GM18909 (cell line): ENCODE measurements at regions not wholly inside any gene's neighbourhood (a gene's known extent, or its start where the extent isn't known, plus 50 kb on each side); places are given as distances from the start of the nearest gene placed in this dataset.

ENCODE experiments used
- ATAC-seq: cut with Tn5 transposase; IDR thresholded peaks from one replicate; pipeline ENCODE4 v1.9.1; 2021; ENCODE audit warnings: mild to moderate bottlenecking; ENCODE audit not compliant: unreplicated experiment, poor library complexity

DNA sequence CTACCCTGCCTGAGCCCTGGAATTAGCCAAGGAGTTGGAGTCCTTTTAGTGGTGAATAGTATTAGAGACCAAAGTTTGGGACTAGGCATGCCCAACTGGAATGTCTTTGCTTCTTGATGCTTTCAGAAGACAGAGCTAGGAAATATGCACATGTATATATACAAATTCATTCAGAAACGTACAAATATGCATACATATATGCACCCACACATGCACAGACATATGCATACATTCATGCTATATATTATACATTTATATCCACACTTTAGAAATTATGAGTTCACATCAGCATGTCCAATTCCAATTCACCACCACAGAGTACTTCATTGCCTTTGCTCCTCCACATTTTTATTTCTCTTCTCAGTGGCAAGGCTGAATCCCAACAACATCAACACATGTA is 398.3 kb upstream of the MPDZ start:
- ATAC-seq = no peak

DNA sequence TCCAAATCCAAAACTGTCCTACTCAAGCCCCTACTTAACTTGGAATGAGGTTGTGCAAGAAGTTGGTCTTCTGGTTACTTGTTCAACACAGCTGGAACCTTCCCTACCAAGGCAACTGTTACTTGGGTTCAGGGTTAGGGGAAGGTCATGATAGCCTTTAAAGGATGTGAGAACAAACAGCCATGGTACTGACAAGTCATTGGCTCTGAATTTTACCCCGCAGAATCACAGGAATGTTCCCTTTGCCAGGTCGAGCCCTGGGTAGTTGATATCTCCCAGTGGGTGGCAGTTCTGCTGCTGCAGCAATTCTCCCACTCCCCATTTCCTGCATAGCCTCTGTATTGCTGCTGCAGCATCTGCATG is 396.1 kb upstream of the MPDZ start:
- ATAC-seq = no peak

DNA sequence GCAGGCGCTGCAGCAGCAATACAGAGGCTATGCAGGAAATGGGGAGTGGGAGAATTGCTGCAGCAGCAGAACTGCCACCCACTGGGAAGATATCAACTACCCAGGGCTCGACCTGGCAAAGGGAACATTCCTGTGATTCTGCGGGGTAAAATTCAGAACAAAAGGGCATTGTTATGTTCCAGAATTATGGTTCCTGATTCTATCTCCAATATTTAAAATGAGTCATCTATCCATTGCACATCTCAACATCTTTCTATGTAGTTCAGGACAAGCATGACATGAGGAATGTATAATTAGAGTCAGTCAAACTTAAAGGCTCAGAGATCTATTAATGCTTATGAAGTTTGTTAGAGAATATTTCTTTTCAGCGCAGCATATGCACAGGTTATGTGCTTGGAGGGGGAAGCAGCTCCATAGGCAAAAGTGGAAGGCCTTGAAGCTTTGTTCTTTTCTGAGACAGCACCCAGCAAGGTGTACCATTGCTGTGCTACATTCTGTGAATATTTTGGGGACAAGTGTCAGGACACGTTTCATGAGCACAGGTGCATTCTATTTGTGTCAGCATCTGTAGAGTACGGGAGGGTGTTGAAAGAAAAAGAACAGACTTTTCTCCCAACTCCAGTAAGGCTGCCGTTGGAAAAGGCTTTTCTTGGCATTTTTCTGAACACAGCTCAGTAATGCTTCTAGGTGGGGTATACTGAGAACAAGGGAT is 395.6 kb upstream of the MPDZ start:
- no peak for ATAC-seq

DNA sequence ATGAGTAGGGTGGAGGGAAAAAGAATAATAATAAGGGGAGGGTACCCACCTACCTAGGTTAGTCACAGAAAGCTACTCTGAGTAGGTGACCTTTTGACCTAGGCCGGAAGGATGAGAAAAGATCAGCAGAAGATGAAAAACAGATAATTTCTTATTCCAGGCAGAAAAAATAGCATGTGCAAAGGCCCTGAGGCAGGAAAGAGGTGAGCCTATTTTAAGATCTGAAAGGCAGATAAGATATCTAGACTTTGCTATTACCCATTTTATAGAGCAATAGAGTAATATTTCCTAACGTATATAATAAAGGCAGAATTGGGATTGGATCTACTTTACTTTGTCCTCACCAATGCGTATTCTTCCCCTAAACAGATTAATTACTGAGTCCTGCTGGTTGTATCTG is 393.9 kb upstream of the MPDZ start:
- no peak for ATAC-seq

DNA sequence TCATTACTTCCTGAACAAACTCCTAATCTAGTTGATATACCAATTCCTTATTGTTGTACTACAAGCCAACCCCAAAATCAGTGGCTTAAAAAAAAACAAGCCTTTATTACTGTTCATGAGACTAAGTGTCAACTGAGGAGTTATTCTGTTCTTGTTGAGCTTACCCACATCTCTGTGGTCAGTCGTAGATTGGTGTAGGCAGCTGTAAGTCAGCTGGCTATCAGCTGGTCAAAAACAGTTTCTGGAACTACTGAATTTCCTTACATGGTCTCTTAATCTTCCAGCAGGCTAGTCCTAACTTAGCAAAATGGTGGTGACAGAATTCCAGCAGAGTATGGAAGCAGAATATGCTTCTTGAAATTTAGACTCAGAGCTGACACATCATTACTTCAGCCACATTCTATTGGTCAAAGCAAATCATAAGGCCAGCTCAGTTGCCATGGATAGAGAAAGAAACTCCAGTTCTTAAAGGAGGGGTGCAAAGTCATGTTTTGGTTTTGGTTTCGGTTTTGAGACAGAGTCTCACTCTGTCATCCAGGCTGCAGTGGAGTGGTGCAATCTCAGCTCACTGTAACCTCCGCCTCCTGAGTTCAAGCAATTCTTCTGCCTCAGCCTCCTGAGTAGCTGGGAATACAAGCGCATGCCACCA is 386.1 kb upstream of the MPDZ start:
- ATAC-seq = no peak

DNA sequence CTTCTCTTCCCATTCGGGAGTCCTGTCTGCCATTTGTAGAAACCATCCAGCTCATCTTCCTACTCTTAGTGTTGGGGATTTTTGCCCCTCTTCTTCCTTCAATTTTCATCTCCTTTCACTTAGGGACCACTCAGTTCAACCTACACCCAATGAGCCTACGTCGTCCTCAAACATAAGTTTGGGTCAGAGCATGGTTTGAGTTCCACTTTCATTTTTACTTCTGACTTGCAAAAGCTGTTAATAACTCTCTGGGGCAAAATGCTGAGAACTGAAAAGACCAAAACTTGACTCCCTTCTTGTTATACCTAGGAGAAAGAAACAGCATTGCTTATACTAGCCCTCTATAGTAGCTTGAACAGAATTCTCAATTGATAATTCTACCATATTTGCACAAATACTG is 381.5 kb upstream of the MPDZ start:
- ATAC-seq = no peak

DNA sequence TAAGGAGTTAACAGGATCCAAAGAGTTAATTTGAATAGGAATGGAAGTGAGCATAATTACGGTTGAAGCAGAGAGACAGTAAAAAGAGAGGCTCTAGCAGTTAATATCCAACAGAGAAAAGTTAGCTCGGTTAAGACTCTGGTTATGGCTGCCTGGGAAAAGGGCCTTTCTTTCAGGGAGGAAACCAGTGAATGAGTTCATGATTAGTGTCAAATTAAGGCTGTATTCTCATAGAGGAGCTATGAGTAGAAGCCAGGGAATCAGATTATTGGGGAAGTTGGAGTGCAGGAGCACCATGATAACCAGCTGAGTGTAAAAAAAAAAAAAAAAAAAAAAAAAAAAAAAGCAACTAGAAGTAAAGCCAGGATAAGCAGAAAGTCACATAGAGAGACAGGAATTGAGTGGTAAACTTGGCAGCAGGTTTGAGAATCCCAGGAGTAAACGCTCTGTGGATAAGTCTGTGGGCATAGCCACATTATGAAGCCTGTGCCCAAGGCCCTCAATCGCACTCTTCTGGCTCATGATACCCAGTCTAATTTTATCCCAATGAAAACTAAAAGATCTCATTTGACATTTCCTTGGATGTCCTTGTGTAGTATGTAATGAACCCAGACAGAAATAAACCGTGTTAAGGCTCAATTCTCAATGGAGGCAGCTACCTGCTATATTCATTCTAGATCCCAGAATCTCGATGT is 372.6 kb upstream of the MPDZ start:
- ATAC-seq = no peak

DNA sequence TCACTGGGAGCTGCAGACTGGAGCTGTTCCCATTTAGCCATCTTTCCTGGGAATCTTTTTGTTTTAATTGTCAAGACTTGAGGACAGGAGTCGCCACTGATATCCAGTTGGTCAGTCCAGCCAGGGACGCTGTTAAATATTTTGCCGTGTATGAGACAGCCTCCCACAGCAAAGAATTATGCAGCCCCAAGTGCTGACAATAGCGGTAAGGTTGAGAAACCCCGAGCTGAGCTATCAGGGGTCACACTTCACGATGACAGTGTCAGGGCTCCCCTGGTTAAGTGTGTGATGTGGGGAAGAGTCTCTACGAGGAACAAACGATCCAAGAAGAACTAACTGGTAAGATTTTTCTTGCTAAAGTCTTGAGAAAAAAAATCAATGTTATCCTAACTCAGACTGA is 372.0 kb upstream of the MPDZ start:
- no peak for ATAC-seq

DNA sequence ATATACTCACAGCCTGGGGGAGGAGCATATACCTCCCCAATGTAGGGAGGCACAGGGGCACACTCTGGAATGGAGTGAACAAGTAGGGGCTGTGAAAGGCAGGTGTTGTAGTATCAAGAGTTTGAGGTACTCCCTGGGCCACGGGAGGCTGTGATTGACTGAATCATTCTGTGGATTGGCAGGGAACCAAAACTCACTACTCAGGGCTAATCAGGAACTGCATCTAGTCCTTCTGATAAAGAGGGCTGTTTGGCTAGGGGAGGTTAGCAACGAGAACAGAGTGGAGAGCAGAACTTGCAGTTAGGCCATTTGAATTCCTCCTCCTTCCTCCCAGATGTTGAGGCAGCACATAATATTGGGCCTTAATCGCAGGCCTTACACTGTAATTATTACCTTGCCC is 369.2 kb upstream of the MPDZ start:
- ATAC-seq = no peak

DNA sequence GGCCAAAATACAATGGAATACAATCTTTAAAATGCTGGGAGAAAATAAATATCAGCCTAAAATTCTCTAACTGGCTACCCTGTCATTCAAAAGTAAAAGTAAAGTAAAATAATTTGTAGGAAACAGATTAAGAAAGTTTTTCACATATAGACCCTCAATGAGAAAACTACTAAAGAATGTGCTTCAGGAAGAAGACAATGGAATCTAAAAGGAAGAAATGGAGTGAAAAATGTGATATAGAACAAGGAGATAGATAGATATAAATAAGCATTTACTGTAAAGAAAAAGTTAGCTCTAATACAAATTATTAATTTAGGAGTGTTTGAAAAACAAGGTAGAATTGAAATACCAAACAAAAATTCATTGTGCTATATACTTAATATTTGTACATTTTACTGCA is 368.6 kb upstream of the MPDZ start:
- ATAC-seq = no peak

DNA sequence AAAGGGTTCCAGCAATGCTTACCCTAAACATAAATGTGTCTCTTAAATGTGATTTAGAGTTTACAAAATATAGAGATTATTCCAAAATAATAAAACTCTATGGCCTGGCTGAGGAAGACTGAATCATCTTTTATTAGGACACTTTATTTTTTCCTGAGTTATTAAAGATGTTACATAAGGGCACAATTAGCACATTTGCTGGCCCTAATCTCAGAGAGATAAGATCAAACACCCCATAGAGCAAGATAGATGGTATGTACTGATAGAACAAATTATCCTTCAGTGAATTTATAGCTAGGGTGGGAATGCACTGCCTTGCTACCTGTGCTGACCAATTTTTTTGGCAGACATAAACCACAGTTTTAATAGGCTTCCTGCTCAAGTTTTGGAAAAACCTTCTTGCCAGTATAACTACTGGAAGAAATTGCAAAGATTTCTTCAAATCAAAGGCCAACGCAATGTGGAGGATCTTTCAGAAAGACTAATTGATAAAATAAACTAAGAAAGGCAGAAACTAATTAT is 367.1 kb upstream of the MPDZ start:
- no peak for ATAC-seq

DNA sequence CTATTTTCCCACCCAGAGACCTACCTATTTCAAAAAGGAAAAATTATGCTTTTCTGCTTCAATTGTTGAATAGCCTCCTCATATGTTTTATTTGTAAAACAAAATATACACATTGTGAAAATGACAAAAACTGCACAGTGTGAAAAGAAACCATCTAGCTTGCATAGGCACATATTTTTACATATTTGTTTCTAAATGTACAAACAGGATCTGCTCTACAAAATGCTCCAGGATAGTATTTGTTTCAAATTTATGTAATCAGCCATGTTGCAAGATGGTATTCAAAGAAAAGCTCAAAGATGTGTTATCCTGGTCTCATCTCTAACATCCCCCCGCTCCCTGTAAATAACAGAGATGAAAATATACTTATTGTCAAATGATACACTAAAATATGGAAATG is 366.1 kb upstream of the MPDZ start:
- no peak for ATAC-seq

DNA sequence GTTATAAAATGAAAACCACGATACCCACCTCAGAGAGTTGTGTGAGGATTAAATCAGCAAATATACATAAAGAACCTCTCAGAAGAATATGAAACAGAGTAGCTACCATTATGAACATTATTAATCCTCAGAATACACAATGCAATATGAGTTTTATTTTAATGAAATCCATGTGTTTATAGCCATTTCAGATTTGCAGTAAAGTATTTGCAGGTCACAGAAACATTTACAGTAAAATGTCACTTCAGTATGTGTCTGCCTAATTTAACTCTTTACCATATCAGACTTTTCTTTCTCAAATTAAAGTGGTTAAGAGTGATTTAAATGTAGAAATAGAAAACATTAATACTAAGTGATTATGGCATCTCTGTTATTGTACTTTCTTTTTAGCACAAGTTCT is 365.2 kb upstream of the MPDZ start:
- ATAC-seq = no peak

DNA sequence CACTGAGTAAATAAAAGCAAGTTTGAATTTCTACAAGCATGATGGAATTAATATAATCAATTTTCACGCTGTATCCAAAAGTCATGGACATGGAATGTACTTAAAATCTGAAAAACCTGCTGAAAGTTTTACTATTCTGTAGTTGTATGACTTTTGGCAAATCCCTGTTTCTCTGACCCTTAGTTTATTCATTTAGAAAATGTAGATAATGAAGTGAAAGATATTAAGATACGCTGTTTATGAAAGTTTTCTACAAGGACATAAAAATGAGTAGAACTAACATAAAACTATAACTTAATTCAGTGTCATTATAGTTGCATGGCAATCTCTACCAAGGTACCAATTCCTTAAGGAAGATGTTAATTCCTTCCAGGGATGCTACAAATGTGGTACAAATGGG is 363.2 kb upstream of the MPDZ start:
- ATAC-seq = no peak

DNA sequence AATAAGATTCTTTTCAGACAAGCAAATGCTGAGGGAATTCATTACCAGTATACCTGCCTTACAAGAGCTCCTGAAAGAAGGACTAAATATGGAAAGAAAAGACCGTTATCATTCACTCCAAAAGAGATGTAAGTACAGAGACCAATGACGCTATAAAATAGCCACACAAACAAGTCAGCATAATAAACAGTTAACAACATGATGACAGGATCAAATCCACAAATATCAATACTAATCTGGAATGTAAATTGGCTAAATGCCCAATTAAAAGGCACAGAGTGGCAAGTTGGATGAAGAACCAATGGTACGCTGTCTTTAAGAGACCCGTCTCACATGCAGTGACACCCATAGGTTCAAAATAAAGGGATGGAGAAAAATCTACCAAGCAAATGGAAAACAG is 349.6 kb upstream of the MPDZ start:
- ATAC-seq = no peak

DNA sequence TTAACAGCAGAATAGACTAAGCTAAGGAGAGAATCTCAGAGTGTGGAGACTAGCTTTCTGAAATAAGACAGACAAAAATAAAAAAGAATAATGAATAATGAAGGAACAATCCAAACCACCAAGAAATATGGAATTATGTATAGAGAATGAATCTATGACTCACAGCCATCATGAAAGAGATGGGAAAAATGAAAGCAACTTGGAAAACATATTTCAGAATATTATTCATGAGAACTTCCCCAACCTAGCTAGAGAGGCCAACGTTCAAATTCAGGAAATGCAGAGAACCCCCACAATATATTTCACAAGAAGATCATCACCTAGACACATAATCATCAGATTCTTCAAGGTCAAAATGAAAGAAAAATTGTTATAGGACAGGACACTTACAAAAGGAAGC is 349.0 kb upstream of the MPDZ start:
- no peak for ATAC-seq

DNA sequence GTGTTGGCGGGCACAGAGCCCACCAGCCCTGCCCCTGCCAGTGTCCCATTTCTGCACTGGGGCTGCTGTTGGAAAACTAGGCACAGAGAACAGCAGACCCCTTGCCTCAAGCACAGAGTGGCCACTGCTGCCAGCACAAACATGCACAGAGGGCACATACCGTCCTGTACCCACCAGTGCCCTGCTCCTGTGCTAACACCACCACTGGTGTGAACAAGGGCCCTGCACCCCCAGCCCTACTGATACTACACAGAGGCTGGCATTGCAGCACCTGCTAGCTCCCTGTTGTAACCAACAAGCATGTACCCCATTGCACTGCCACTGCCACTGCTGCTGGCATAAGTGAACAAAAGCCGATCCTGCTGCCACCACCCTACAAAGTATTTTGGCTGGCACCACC is 348.0 kb upstream of the MPDZ start:
- ATAC-seq = no peak

DNA sequence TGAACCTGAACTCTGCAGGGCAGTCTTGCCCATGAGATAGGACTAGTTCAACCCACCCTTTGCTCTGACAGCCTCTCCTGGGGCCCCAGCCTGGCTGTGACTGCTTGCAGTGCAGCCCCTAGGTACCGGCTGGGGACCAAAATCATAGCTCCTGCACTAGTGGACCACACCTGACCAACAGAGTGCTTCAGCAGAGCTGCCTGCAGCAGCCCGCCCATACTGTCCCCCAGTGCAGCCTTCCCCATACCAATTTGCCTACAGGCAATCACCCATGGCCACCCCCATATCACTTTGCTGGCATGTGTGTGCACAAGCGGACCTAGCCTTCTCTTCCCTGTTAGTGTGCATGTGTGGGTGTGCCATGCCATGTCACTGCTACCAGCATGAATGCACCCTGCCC is 347.6 kb upstream of the MPDZ start:
- ATAC-seq = no peak

DNA sequence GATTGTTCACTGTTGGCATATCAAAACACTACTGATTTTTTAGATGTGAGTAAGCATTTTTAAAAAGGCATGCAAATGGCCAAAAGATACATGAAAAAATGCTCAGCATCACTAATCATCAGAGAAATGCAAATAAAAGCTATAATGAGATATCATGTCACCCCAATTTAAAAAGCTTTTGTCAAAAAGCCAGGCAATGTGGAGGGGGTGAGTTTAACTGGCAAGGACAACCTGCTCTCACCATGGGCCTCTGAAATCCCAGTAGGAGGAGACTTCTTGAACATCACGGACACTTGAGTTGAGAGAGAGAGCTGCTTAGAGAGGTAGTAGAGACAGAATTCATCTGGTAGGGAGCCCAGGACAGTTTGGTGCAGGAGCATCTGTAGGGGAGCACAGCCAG is 347.1 kb upstream of the MPDZ start:
- no peak for ATAC-seq

DNA sequence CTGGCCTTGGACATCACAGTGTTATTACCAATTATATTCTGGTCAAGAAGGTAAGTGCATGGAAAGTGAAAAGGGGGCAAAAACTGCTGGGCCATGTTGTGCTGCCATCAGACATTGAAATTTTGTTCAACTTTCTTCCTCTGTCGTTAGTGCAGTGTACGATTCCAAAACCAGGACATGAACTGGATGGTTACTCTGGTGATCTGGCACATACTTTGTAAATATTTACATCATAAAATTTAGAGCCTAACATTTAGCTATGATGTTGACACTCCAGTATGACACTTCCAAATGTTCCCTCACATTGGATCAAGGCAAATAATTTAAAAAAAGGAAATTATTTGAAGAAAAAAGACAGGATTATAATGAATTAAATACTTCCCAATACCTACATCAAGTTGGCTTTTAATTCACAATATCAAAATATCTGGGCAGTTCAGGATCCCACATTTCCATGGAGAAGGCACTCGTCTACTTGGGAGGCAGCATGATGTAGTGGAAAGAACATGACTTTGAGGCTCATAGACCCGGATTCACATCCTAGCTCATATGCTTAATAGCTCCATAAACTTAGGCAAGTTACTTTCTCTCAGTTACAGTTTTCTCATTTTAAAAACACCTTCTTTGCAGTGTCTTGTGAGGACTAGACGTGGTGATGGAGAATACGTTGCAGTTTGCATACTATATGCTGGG is 342.5 kb upstream of the MPDZ start:
- no peak for ATAC-seq

DNA sequence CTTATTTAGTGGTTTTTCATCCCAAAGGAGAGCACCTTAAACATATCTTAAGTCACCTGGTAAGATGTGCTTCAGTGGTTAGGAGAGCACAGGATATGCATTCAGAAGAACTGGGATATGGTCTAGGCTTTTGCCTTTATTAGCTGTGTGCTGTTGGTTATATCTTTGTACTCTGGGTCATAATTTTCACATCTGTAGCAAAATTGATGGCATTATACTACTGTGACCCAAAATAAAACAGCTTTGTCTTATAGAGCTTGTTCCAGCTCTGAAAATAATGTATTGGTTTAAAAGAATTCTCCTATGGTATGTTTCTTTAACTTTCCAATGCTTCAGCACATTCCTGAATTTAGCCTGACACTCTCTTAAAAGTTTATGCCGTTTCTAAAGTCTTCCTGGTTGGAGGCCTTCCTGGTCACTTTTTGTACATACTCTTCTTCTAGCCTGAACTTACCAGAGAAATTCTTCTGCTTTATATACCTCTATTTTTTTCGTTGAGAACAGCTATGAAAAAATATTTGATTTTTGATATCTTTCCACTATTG is 337.1 kb upstream of the MPDZ start:
- ATAC-seq = no peak
